GM19372 (cell line): ENCODE measurements at regions not wholly inside any gene's neighbourhood (a gene's known extent, or its start where the extent isn't known, plus 50 kb on each side); places are given as distances from the start of the nearest gene placed in this dataset.
"Not testable (repeated sequence)": the region's sequence is repeated elsewhere in the genome, so short reads cannot be mapped to it uniquely, and the experiment has no call there.

Experiments
- ATAC-seq: cut with Tn5 transposase; IDR thresholded peaks from one replicate; pipeline ENCODE4 v1.9.1; 2021; ENCODE audit warnings: mild to moderate bottlenecking, low read depth, moderate library complexity; ENCODE audit not compliant: unreplicated experiment

DNA sequence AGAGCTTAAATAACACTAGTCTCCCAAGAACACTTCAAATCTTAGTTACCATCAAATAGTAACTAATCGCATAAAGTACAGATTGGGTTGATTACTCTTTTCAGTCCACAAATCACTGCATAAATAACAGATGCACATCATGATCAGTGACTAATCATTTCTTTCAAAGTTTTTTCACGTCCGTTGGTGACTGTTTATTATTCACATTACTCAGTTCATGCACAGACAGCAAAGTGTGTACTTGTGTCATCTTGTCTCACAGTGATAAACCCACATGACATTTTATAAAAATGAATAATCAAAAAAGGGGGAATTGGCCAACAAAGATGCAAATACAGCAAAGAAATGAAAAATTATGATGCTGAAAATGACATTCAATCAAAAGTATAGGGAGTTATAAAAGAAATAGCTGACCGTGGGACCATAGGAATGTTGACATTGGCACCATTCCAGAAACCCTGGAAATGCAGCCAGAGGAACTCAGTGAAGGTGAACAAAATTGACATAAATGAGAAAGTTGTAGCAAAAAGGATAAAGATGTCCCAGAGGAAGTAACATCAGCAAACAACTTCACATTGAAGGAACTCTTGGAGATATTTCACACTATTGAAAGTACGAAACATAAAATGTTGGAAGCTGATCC is 161.5 kb downstream of the SOX3 start:
- no peak for ATAC-seq

DNA sequence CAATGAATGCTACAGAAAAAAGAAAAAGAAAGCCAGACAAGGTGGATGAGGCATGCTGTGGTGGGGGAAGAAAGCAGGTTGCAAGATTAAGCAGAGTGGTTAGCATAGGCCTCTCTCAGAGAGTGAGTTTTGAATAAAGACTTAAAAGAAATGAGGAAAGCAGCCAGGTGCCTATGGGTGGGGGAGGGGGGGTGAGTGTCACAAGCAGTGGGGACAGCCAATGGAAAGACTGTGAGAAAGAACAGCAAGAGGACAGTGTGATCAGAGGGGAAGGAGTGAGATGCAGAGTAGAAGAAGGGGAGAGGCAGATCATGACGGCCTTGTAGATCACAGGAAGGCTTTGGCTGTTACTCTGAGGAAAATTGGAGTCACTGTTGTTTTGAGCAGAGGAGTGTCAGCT is 162.5 kb downstream of the SOX3 start:
- no peak for ATAC-seq

DNA sequence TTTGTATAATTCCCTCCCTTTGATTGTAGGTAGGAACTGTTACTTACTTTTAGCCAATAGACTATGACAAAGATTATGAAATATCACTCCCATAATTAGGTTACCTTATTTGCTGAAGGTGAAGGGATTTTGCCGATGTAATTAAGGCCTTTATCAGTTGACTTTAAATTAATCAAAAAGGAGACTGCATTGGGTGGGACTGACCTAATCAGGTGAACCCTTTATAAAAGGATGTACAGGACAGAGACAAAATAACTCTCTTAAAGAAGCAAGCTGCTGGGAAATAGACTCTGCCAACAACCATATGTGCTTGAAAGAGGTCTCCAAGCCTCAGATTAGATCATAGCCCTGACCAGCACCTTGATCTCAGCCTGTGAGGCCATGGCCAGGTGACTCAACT is 167.6 kb downstream of the SOX3 start:
- ATAC-seq = no peak

DNA sequence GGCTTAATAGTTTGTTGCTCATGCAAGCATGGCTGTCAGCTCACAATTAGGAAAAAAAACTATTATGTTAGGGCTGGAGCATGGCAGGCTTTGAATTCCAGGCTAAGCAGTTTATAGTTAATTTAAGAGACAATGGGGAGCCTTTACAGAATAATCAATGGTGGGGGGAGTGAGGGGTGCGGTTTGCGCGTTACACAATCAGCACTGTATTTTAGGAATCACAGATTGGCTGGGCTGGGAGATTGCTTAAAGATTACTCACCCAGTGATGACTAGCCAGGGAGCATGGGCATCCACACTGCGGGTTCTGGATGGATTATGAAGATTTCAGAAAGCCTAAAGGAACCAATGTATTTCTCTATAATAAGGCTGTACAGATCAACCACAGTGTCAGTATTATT is 186.6 kb downstream of the SOX3 start:
- no peak for ATAC-seq

DNA sequence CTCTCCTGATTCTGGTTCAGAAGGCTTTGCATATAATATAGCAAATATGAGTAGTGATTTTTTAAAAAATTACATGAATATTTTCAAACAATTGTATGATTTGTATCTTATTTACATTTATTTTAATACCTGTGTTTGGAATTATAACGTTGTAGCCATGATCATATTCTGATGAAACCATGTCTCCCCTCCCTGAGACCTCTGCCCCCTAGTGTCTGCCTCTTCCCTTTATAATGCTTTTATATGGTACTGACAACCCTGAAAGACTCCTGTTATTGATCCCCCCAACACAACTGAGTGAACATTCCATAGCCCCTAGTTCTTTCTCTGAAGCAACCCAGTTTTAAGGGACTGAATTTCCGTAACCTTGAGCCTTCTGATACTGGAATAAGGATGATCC is 187.4 kb downstream of the SOX3 start:
- ATAC-seq = no peak

DNA sequence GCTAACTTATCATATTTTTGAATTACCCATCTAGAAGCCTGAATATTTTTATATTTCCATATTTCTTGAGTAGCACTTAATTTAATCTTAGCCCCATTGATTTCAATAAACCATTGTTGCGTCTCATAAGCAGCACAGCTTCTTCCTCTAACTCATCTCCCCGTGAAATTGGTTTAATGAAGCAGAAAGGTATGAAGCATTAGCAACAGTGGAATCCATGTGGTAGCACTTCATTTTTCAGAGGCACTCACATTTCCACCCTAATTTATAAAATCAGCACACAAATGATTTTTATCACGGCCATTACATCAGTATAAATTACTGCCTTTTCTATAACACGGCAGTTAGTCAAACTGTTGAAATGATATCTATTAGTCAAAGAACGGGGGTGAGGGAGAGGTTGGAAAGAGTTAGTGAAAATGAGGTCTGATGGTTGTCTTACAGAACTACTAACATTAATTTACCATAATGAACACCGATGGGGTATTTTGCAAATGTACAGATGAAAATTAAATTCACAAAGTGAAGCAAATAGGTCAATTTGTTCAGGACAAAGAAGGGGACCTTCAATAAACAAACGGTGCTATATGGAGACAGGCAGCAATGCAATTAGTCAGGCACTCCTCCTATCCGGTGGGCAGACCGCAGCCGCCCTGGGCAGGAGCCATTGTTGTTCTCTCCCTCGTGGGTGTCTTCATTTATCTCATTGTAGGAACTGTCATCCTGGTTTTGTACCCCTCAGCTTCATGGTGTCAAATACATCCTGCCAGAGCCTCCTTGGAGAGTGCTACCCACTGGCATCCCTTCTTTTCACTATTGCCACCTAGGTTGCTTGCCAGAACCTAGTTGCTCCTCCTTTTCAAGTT is 205.7 kb downstream of the SOX3 start:
- ATAC-seq = no peak

DNA sequence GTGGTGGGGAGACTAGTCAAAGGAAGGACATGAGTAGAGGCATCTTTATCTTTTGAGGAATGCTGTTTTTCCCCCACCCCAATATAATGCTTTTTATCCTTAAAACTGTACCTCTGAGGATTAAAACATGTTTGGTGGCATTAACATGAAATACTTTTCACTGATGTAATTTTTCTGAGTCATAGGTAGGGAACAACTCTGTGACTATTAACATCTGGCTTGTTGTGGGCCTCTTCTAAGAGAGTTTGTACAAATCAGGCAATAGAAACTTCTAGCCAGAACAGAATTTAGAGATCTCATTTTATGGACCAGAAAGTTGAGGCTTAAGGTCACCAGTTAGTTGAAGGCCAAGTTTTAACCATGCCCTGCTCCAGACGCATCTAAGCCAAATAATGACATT is 207.6 kb downstream of the SOX3 start:
- no peak for ATAC-seq

DNA sequence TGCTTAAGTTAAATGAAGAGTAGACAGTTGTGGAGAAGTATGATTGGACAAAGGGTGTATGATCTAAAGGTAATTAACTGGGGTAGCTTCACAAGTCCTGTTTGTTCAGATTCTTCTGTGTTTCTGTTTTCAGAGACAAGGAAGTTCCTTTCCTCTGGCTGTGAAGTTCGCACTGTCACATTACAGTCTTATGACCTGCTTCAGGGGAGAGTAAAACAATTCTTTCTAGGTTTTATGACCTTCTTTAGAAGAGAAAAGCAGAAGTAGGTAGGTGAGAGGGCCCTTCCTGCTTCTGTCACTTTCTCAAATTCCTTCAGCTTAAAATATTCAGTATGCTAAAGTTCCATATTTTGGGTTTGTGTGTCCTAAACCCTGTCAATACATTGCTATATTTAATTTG is 211.9 kb downstream of the SOX3 start:
- ATAC-seq = no peak

DNA sequence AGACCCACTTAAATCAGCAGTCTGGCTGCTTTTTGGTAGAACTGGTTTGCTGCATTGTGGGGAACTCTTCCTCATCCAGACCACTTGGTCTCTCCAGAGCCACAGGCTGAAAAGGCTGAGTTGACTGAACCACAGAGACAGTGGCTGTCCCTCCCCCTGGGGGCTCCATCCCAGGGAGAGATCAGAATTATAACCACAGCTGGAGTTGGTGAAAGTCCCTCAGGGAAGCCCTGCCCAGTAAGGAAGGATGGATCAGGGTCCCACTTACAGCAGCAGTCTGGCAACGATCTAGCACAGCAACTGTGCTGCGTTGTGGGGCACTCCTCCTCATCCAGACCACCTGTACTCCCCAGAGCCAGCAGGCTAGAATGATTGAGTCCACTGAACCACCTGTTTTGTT is 212.7 kb downstream of the SOX3 start:
- no peak for ATAC-seq

DNA sequence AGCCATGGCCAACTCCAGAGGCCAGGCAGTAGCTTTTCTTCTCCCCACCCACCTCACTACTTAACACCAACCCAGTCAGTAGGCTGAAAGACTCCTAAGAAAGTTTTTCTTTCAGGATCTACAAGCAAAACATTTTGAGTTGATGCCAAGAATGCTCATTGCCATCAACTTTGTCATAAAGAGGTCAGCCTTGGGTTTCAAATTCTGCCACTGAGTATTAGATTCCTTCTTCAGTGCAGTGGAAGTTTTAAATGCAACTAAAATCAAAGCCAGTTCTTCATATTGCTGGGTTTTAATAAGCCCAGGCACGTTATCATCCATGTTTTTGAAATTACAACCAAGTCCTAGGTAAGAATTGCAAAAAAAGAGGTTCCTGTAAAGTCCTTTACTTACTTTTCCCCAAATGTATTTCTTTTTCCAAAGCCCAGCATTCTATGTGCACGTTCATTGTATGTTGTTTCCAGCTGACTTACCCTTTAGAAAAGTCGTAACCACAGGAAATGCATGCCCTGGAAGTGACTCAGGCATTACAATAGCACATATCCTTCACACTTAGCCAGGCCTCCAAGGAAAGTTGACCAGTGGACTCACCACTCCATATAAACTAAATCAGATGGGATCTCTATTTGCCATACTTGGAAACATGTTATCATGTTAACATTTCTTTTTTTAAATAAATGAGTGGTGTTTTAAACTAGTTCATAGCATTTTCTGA is 229.9 kb downstream of the SOX3 start:
- no peak for ATAC-seq

DNA sequence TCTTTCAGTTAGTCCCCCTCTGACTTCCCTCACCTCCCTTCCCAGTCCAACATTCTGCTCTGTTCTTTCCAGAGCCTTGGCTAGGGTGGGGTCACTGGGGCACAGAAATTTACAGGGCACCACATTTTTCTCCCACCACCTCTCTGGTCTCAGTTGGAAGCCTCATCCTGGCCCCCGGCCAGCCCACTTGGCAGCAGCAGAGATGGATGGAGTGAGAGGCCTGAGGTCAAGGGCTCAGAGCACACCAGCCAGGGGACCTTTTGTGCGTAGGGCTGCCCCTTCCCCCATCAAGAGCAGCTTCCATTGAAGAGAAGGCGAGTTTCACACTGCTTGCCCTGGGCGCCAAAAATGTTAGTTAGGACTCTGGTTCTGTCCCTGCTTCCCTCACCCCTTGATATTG is 230.9 kb downstream of the SOX3 start:
- ATAC-seq = no peak

DNA sequence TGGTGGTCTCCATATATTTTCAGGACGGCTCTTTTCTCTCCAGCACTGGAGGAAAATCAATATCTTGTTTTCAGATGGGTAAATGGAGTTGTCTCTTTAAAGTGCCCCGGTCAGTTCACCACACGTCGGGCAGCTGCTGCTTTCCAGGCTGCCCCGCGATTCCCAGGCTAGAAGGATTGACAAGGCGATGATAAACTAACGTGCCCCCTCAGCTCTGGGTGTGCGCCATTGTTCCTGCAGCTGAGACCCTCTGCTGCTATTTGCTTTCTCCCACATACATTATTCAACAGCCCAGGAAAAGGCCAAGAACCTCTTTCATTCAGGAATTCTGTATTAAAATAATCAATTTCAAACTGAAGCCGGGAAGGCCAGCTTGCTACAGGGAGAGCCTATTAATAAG is 254.5 kb downstream of the SOX3 start:
- ATAC-seq = no peak

DNA sequence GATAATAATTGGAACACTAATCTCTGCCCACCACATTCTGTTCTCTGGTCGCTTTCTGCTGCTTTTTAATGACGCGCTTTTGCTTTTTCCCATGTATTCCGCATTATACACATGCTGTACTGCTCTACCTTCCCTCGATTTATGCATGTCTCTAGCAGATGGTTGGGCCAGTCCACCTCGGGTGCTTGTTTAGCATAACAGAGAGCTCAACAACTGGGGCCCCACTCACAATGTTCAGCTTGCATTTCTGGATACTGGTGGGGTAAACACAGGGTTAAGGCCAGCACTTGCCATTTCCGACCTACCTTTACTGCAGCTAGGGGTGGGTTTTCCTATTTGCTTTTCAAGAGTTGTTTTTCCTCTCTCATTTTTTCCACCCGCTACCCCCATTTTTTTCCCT is 255.8 kb downstream of the SOX3 start:
- ATAC-seq = no peak

DNA sequence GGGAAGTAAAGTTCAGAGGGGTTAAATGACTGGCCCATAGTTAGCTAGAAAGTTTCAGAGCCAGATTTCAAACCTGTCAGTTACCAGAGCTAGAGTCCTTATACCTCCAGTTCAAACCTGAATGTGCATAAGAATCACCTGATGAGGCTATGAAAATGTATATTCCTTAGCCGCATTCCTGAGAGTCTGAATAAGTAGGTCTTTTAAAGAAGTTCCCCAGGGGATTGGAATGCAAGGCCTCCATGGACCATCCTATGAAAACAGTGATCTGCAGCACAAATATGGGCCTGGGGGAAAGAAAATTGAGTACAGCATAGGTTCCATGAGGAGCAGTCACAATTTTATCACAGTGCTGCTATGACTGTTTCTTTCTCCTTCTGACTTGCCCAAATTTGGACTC is 263.9 kb upstream of the CXorf66 start:
- ATAC-seq = no peak

DNA sequence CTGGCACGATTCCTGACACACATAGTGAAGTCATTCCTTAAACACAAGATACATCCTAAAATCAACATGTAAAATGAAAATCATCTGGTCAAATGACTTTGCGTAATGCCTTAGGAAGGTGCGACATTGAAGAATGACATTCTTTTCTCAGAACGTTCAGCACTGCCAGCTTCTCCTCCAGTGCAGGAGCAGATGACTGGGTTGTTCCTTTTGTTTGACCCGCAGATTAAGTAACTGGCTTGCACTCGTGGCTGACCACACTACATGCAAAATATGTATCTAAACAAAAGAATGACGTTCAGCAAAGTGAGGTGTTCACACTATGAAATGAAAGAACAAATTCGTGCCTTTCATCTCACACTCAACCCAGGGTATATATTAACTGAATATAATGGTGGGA is 260.7 kb upstream of the CXorf66 start:
- not testable (repeated sequence) for ATAC-seq

DNA sequence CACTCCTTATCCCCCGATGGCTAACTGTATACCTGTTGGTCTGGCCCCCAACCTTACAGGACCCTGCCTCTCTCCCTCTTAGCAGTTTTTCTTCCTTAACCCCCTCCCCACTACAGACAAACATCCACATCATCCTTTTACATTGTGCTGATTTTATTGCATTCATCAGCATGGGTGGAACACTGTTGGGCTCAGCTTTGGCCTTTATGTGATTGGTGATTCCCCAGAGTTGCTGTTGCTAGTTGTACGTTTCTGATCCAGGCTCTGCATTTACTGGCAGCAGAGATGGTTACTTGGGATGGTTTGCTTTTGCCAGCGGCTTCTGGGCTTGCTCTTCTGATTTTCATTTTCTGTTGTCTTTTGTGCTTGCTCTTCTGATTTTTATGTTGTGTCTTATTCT is 250.6 kb upstream of the CXorf66 start:
- not testable (repeated sequence) for ATAC-seq

DNA sequence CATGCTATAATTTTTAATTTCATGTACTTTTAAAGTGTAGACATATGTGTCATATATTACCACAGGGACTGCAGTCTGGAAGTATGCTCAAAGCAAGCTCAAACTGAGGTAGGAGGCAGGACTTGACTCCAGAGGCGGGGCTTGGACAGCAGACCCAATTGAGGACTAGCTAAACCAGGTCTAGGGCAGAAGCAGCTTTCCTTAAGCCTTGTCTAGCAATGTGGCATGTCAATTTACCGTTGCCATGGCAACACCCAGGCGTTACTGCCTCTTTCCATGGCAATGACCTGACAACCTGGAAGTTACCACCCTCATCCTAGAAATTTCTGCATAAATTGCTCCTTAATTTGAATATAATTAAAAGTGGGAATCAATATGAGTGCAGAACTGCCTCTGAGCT is 249.2 kb upstream of the CXorf66 start:
- ATAC-seq = not testable (repeated sequence)

DNA sequence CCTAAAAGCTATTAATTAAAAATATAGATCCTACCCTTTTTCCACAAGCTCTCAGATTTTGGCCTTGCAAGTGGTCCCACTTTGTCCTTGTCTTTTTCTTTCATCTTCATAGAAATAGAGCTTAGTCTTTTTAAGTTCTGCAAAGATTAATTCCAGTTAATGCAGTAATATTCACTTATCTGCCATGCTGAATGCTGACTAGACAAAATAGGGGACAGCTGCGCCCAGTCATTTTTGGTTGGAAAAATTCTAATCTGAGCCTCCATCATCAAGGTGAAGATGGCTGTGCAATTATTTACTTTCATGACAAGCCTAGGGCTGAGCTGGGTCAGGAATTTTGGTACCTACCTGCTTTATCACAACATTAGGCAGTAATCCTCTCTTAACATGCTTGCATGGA is 241.3 kb upstream of the CXorf66 start:
- ATAC-seq = no peak

DNA sequence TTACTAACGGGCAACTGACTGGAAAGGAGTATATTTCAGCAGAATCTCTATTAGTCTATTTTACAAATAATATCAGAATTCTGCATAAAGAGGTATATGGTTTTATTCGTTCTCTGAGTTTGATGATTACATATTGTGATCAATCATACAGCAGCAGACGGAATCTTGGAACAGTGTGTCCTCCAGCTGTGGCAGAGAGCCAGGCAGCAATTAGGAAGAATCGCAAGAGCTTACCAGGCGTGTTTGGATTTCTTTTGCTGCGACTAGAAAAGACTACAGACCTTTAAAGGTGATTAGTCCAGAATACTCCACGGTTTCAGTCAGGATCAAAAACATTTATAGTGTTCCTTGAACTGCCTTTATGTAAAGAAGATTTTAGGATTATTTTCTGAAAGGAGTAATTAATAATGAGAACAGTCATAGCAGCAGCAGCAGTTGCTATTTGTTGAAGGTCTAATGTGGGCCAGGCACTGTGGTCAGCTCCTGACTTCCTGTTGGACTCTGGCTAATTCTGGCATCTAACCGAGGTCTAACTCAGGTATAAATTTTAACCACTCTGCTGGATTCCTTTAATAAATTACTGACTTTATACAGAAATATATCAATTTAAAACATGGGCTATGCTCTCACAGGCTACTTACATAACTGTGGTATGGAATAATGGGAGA is 225.3 kb upstream of the CXorf66 start:
- no peak for ATAC-seq

DNA sequence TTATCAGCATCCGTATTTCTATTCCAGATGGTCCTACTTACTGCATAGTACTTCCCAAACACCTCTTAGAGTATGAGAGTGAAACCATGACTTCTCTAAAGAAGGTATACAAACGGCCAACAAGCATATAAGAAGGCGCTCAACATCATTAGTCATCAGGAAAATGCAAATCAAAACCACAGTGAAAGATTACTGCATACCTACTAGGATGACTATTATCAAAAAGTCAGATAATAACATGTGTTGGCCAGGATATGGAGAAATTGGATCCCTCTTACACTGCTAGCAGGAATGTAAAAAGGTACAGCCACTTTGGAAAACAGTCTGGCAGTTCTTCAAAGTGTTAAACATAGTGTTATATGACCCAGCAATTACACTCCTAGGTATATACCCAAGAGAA is 215.3 kb upstream of the CXorf66 start:
- ATAC-seq = no peak

DNA sequence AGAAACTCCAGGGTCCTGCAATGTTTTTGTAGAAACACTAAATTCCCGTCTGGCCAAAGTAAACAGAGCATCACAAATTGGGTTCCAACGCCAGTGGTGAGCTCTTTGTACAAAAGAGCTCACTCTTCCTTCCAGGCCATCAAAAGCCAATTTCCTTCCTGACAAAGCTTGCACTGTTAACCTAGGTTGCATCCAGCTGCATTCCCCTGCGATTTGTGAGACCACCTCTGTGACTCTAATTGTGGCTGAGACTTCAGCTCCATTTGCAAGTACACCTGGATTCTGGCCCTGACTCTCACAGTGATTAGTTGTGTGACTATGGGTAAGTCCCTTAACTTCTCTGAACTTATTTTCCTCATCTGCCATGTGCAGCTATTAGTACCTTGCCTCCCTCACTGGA is 212.5 kb upstream of the CXorf66 start:
- ATAC-seq = no peak
